NCI-H187 treated with DMSO at 0.1 percent for 48 hours (cell line): ENCODE measurements at regions not wholly inside any gene's neighbourhood (a gene's known extent, or its start where the extent isn't known, plus 50 kb on each side); places are given as distances from the start of the nearest gene placed in this dataset.

Experiments
- DNase-seq: peaks from one replicate; lab custom pipeline; 2025; lab: John Stamatoyannopoulos, UW

DNA sequence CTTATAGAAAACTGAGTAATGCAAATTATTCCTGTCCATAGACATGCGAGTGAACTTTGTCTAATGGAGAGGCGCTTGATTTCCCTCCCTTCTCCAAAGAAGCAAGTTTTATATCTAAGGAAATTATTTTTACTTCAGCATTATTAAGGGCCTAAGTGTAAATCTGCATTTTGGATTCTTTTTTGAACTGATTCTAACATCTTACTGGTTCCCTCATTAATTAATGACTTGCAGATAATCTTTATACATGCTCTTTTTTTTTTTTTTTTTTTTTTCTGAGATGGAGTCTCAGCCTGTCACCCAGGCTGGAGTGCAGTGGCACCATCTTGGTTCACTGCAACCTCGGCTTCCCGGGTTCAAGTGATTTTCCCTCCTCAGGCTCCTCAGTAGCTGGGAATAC lies 209.5 kb downstream of the TLE4 start:
- DNase-seq = no peak

DNA sequence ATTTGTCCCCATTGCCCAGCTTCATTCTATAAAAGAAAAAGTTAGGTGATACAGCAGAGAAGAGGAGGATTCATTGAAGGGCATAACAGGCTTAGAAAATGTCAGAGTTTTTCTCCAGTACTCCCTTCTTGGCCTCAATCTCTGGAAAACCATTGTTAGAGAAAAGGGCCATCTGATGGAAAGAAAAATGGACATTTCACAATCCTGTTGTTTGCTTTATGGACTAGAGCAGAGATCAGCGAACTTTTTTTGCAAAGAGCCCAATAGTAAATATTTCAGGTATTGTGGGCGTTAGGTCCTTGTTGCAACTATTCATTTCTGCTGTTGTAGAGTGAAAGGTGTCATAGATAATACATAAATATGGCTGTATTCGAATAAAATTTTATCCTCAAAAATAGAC lies 208.8 kb downstream of the TLE4 start:
- DNase-seq = no peak

DNA sequence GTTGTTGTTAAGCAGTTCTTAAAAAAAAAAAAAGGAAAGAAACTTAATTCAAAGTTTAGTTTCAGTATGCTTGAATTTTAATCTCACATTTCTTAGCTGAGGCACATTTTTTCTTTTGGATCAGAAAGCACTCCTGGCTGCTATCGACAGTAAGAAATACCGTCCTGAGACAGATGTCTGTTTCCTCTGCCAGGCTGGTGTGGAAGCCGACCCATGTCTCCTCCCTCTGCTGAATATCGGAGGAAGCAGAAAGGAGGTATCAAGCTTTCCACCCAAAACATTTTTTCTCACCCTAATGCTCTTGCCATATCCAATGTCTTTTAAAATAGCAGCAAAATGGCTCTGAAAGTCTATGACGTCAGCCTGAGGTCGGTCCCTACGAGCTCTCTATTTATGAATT lies 208.1 kb downstream of the TLE4 start:
- DNase-seq = no peak

DNA sequence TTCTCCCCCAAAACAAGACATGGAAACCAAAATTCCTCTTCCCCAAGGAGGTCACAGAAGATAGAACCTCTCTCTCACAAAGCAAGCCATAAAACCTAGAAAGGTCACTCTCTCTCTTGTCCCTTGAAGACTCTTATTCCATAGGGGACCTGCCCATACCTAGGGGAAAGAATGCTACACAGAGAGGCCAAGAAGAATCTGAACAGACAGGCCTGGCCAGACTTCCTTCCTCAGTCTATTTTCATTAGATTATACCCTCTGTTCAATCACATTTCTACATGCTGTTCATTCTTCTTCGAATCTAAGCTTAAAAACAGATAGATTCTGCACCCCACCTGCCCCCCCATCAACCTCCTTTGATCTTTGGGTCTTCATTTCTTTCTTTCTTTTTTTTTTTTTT lies 206.8 kb downstream of the TLE4 start:
- no peak for DNase-seq

DNA sequence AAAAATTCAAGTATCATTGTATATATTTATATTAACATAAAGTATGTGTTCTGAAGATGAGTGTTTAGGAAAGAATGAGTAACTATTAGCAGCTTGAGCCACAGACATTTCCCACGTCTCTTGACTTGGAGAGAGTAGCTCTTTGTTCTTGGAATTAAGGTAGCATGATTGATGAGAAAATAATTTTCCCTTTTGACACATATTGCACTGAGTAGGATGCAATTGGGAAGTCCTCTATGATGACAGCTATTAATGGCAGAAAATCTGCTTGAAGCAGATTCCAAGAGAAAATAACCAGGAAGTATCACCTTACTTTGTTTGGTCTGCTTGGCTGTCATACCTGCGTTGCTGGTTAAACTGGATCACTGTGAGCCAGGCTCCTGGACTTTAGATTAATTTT lies 204.8 kb downstream of the TLE4 start:
- DNase-seq = no peak
